Pancreas (tissue), 10 donors: ENCODE measurements at regions not wholly inside any gene's neighbourhood (a gene's known extent, or its start where the extent isn't known, plus 50 kb on each side); places are given as distances from the start of the nearest gene placed in this dataset.
A peak's percentile ranks its signal among the peaks of the same experiment; 100 is the strongest.

Experiments used
- ATAC-seq, 4 donors: fragments of 200-7000 bp; cut with Tn5 transposase; one replicate each; pipeline versions ENCODE4 v1.8.0 to v1.9.1; 2020; ENCODE audit warnings: mild to moderate bottlenecking in 4 of 4, moderate library complexity in 4 of 4
- DNase-seq, 6 donors: peaks; one replicate each; pipeline ENCODE4 v3.0.0-alpha.2; 2020
- FAIRE-seq: peaks from 2 replicates; lab custom pipeline; 2012; peaks lifted over from hg19 to GRCh38; lab: Jason Lieb, UNC
- H3K27ac ChIP-seq, 4 donors: fragments of 200-600 bp; sonication (generic); 1 replicate in 3 of 4; 2 replicates in 1 of 4; pipeline versions ENCODE4 v1.5.0 to v1.8.0; 2020
- H3K27me3 ChIP-seq, 4 donors: fragments of 200-600 bp; one replicate each; pipeline ENCODE4 v1.8.0; 2021
- H3K36me3 ChIP-seq, 3 donors: fragments of 200-600 bp; sonication (generic) in 1 of 3; one replicate each; pipeline versions ENCODE4 v1.5.0 to v1.8.0; 2020 to 2021
- H3K4me1 ChIP-seq, 3 donors: fragments of 200-600 bp; one replicate each; pipeline ENCODE4 v1.8.0; 2021
- H3K4me3 ChIP-seq, 4 donors: fragments of 200-600 bp; sonication (generic) in 2 of 4; one replicate each; pipeline versions ENCODE4 v1.5.0 to v1.8.0; 2020 to 2021
- H3K9me3 ChIP-seq, 4 donors: fragments of 200-600 bp; one replicate each; pipeline ENCODE4 v1.8.0; 2021
- CTCF ChIP-seq, 4 donors: fragments of 200-600 bp; sonication (generic) in 3 of 4; IDR thresholded peaks; one replicate each; pipeline versions ENCODE4 v1.5.0 to v1.8.0; 2021; ENCODE audit warnings: antibody characterized with exemption in 4 of 4
- WGBS, 2 donors: extraction: QIAGEN DNeasy Blood & Tissue Kit; methylation state at CpG; one replicate each; pipeline ENCODE4 v1.1.7; 2013; 5-methylcytosine and 5-hydroxymethylcytosine counted together
- intact Hi-C, 3 donors: fragments of 100-400 bp; cut with DNase I; formaldehyde crosslinking; loops; one replicate each; pipeline versions ENCODE4 v1.11.1 to v1.14.2; 2022
- donor health status: healthy with polysubstance abuse.
- donor health status: DM: no; HTN: no; CAD: no; lungs with moderate emphysema.
- donor health status: DM: no; HTN: no; CAD: no.
- donor health status: control.
- donor health status: control.
- donor health status: Bipolar disorder and iron deficiency.
- donor health status: DM: yes; HTN: yes; CAD: no.
- donor health status: DM: no; HTN: no; CAD: no.
- donor health status: DM: no; HTN: no; CAD: no.
- donor health status: DM: yes; HTN: yes; CAD: no.

GRCh38 chr5:116862632-116863455 is 288.2 kb upstream of the SEMA6A start:
- FAIRE-seq (no peak), DNase-seq (no peak), ATAC-seq (no peak)
- intact Hi-C loops: no loop called here
- Histone ChIP-seq H3K4me3 (no peak overlapping the region), H3K9me3 (no peaks in the 10 kb centered on the region), H3K4me1 (no peaks in the 10 kb centered on the region), H3K27ac (no peak overlapping the region), H3K36me3 (no peaks in the 10 kb centered on the region), H3K27me3 (no peaks in the 10 kb centered on the region)
- no peak for TF ChIP-seq CTCF (IDR thresholded peaks at IDR 0.05)
- 64 to 67% methylated on average over 10 of the region's 10 CpGs for WGBS, 2 donors

- Histone ChIP-seq H3K9me3 (no peaks in the 10 kb centered on the region), H3K36me3 (no peaks in the 10 kb centered on the region), H3K4me1 (no peaks in the 10 kb centered on the region), H3K27me3 (no peaks in the 10 kb centered on the region), H3K27ac (no peak overlapping the region), H3K4me3 (no peak overlapping the region)
- FAIRE-seq (no peak), DNase-seq (no peak), ATAC-seq (no peak)
- intact Hi-C loops: no loop called here
- WGBS, 2 donors: 68 to 84% methylated on average over 2 of the region's 2 CpGs
- TF ChIP-seq CTCF (IDR thresholded peaks at IDR 0.05): no peak
These were observed 287.0 kb upstream of the SEMA6A start for GRCh38 chr5:116861666-116862065.

- WGBS, 2 donors: 63 to 73% methylated on average over 3 of the region's 3 CpGs
- FAIRE-seq: no peak
- Histone ChIP-seq H3K4me1 (no peaks in the 10 kb centered on the region), H3K27ac (no peak overlapping the region), H3K36me3 (no peaks in the 10 kb centered on the region), H3K4me3 (no peak overlapping the region), H3K9me3 (no peaks in the 10 kb centered on the region), H3K27me3 (no peaks in the 10 kb centered on the region)
- intact Hi-C loops: no loop called here
- ATAC-seq: peak in 1 of 4 donors; percentile 47
- TF ChIP-seq CTCF (IDR thresholded peaks at IDR 0.05): no peak
- no peak for DNase-seq
These were observed 286.5 kb upstream of the SEMA6A start for GRCh38 chr5:116861097-116861496.

- no peak for TF ChIP-seq CTCF (IDR thresholded peaks at IDR 0.05)
- no peak for ATAC-seq
These were observed 285.2 kb upstream of the SEMA6A start for GRCh38 chr5:116859666-116860320.

More at GRCh38 chr5:116859666-116860320, 285.2 kb upstream of the SEMA6A start:
- H3K27me3 ChIP-seq: no peaks in the 10 kb centered on the region
- H3K36me3 ChIP-seq: no peaks in the 10 kb centered on the region
- intact Hi-C loops: no loop called here
- no peaks in the 10 kb centered on the region for H3K4me1 ChIP-seq
- no peak overlapping the region for H3K27ac ChIP-seq
- H3K4me3 ChIP-seq: no peak overlapping the region
- DNase-seq (no peak), FAIRE-seq (no peak)
- no peaks in the 10 kb centered on the region for H3K9me3 ChIP-seq
- WGBS, 2 donors: 80 to 85% methylated on average over 4 of the region's 4 CpGs
